HL-60 (cell line): ENCODE measurements at regions not wholly inside any gene's neighbourhood (a gene's known extent, or its start where the extent isn't known, plus 50 kb on each side); places are given as distances from the start of the nearest gene placed in this dataset.

ENCODE experiments used
- DNase-seq, 2 experiments: peaks; one replicate each; pipeline ENCODE4 v3.0.0-alpha.2; 2010 to 2020; ENCODE audit warnings: low read depth in 1 of 2, low spot score in 1 of 2
- H3K27ac ChIP-seq: fragments of 250-450 bp; sonication (Bioruptor Pico); replicated peaks from 2 replicates; pipeline ENCODE4 v1.5.1; 2020; ENCODE audit warnings: mild to moderate bottlenecking, moderate library complexity
- H3K27me3 ChIP-seq: fragments of 250-450 bp; sonication (Bioruptor Pico); 2 replicates; pipeline ENCODE4 v1.5.1; 2021; ENCODE audit warnings: mild to moderate bottlenecking, moderate library complexity; ENCODE audit not compliant: insufficient read depth, poor library complexity, severe bottlenecking
- H3K4me3 ChIP-seq: replicated peaks from 2 replicates; pipeline ENCODE4 v1.5.1; 2011; ENCODE audit warnings: mild to moderate bottlenecking, control low read depth, low read length; ENCODE audit not compliant: insufficient read depth
- GABPA ChIP-seq: IDR thresholded peaks from 2 replicates; pipeline ENCODE4 v1.6.1; 2012; ENCODE audit warnings: low read depth
- POLR2AphosphoS5 ChIP-seq: IDR thresholded peaks from 2 replicates; pipeline ENCODE4 v1.6.1; 2012; ENCODE audit warnings: low read depth
- SPI1 ChIP-seq: IDR thresholded peaks from 2 replicates; pipeline ENCODE4 v1.6.1; 2012; ENCODE audit warnings: low read depth, mild to moderate bottlenecking, borderline replicate concordance
- TF ChIP-seq, protein P1 (sequence below): IDR thresholded peaks from one replicate; pipeline ENCODE4 v1.5.1; 2011; ENCODE audit warnings: low read length, control low read depth, inconsistent platforms; ENCODE audit not compliant: insufficient read depth
- TF ChIP-seq, protein P2 (sequence below): IDR thresholded peaks from 2 replicates; pipeline ENCODE4 v1.6.1; 2012; ENCODE audit warnings: low read depth; ENCODE audit not compliant: insufficient replicate concordance

DNA sequence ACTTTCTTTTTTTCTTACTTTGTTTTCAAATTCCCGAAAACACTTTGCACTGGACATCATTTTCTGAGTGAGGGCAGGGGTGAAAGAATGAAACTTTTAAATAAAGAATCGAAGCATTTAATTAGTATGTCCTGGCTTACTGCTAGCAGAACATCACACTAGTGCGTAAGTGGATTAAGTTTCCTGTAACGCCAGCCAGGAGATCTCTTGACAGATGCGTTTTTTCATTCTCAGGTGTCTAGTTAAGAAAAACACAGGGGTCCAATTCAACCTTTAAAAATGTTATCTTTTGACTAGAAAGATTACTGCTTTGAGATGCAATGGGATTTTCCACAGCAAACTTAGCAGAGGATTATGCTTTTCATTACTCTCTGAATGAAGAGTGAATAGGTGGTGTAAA is 858.8 kb upstream of the EPHA7 start:
- TF ChIP-seq, protein P1, sequence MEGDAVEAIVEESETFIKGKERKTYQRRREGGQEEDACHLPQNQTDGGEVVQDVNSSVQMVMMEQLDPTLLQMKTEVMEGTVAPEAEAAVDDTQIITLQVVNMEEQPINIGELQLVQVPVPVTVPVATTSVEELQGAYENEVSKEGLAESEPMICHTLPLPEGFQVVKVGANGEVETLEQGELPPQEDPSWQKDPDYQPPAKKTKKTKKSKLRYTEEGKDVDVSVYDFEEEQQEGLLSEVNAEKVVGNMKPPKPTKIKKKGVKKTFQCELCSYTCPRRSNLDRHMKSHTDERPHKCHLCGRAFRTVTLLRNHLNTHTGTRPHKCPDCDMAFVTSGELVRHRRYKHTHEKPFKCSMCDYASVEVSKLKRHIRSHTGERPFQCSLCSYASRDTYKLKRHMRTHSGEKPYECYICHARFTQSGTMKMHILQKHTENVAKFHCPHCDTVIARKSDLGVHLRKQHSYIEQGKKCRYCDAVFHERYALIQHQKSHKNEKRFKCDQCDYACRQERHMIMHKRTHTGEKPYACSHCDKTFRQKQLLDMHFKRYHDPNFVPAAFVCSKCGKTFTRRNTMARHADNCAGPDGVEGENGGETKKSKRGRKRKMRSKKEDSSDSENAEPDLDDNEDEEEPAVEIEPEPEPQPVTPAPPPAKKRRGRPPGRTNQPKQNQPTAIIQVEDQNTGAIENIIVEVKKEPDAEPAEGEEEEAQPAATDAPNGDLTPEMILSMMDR = no peak
- TF ChIP-seq SPI1 (no peak), POLR2AphosphoS5 (no peak), GABPA (no peak)
- TF ChIP-seq, protein P2, sequence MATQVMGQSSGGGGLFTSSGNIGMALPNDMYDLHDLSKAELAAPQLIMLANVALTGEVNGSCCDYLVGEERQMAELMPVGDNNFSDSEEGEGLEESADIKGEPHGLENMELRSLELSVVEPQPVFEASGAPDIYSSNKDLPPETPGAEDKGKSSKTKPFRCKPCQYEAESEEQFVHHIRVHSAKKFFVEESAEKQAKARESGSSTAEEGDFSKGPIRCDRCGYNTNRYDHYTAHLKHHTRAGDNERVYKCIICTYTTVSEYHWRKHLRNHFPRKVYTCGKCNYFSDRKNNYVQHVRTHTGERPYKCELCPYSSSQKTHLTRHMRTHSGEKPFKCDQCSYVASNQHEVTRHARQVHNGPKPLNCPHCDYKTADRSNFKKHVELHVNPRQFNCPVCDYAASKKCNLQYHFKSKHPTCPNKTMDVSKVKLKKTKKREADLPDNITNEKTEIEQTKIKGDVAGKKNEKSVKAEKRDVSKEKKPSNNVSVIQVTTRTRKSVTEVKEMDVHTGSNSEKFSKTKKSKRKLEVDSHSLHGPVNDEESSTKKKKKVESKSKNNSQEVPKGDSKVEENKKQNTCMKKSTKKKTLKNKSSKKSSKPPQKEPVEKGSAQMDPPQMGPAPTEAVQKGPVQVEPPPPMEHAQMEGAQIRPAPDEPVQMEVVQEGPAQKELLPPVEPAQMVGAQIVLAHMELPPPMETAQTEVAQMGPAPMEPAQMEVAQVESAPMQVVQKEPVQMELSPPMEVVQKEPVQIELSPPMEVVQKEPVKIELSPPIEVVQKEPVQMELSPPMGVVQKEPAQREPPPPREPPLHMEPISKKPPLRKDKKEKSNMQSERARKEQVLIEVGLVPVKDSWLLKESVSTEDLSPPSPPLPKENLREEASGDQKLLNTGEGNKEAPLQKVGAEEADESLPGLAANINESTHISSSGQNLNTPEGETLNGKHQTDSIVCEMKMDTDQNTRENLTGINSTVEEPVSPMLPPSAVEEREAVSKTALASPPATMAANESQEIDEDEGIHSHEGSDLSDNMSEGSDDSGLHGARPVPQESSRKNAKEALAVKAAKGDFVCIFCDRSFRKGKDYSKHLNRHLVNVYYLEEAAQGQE = no peak
- no peak for DNase-seq

DNA sequence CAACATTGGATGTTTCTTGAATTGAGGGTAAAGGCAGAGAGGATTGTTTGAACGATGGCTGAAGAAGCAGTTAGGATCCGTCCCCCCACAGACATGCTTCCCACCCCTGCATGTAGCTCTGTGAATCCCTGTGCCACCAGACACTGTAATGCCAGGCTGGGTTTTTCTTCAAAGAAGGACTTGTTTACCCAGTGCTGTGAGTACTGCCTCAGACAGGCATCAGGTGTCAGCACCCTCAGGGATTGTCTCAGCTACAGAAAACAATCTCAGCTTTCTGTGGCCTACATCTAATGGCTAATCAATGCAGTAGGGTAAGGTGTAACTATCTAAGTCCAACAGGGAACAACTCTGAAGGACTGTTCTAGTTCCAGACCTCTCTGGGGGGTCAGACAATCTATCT is 853.0 kb upstream of the EPHA7 start:
- DNase-seq = no peak
- Histone ChIP-seq H3K27me3 (no peaks in the 10 kb centered on the region), H3K27ac (no peak overlapping the region)

More for the DNA sequence above, 858.8 kb upstream of the EPHA7 start:
- Histone ChIP-seq H3K27me3 (no peaks in the 10 kb centered on the region), H3K4me3 (no peak overlapping the region), H3K27ac (no peak overlapping the region)

DNA sequence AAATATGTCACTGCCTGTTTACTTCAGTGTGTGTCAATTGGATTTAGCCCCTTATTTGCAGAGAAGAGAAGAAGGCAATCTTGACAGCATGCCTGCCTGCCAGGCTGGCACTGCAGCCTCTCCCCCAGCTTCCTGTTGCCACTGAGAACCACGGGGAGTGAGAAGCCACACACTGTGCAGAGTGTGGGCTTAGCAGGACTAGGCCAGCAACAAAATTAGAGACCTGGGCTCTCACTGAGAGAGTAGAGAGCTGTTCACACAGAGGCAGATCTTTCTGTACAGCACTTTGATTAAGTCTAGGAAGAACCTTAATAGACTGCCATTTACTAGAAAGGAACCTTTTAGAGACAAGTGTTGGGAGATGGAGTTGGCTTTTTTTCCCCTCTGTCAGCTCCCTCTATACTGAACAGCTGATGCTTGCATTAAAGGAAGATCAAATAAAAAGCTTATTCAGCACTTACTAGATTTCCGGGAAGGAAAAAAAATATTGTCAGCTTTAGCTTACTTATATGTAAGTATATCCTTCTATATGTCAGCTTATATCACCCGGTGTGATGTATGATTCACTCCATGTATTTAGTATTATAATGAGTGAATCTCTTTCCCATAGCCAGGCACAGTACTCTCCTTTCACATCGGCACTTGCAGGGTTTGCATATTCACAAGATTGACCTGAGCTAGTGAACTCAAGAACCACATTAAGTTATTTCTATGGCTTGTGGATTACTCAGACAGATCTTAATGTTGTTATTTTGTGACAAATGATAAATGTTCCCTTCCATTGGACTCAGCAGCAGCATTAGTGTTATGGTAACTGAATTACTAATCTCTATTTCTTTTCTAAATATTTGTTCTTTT is 851.0 kb upstream of the EPHA7 start:
- DNase-seq = no peak
- Histone ChIP-seq H3K4me3 (no peak overlapping the region), H3K27ac (no peak overlapping the region), H3K27me3 (no peaks in the 10 kb centered on the region)
- TF ChIP-seq SPI1 (no peak), POLR2AphosphoS5 (no peak)
- TF ChIP-seq, protein P1 = no peak
- TF ChIP-seq, protein P2 = no peak

More for the DNA sequence above, 853.0 kb upstream of the EPHA7 start:
- no peak overlapping the region for H3K4me3 ChIP-seq
- TF ChIP-seq, protein P1 = no peak
- no peak for TF ChIP-seq POLR2AphosphoS5
- TF ChIP-seq, protein P2 = no peak
- TF ChIP-seq GABPA = no peak
- no peak for TF ChIP-seq SPI1
